Suprapubic skin (tissue), 4 donors: ENCODE measurements at regions not wholly inside any gene's neighbourhood (a gene's known extent, or its start where the extent isn't known, plus 50 kb on each side); places are given as distances from the start of the nearest gene placed in this dataset.
"Not testable (repeated sequence)": the region's sequence is repeated elsewhere in the genome, so short reads cannot be mapped to it uniquely, and the experiment has no call there.

Experiments used
- DNase-seq, 2 donors: peaks; one replicate each; pipeline ENCODE4 v3.0.0-alpha.2; 2019; ENCODE audit warnings: low spot score in 2 of 2
- H3K27ac ChIP-seq: fragments of 200-600 bp; sonication (generic); one replicate; pipeline ENCODE4 v1.5.1; 2019
- H3K27me3 ChIP-seq: fragments of 200-600 bp; sonication (generic); one replicate; pipeline ENCODE4 v1.5.1; 2019
- H3K36me3 ChIP-seq: fragments of 200-600 bp; sonication (generic); one replicate; pipeline ENCODE4 v1.5.1; 2019
- H3K4me1 ChIP-seq: fragments of 200-600 bp; sonication (generic); one replicate; pipeline ENCODE4 v1.5.1; 2019
- H3K4me3 ChIP-seq: fragments of 200-600 bp; sonication (generic); one replicate; pipeline ENCODE4 v1.5.1; 2019; ENCODE audit warnings: mild to moderate bottlenecking
- H3K9me3 ChIP-seq: fragments of 200-600 bp; sonication (generic); one replicate; pipeline ENCODE4 v1.5.1; 2019
- CTCF ChIP-seq, 2 donors: fragments of 200-600 bp in 1 of 2; fragments of 450-650 bp in 1 of 2; sonication (generic) in 1 of 2; IDR thresholded peaks; one replicate each; pipeline ENCODE4 v1.5.1; 2016 to 2019; ENCODE audit warnings: antibody characterized with exemption in 2 of 2, mild to moderate bottlenecking in 1 of 2, moderate library complexity in 1 of 2
- WGBS: methylation state at CpG from one replicate; pipeline ENCODE4 v1.1.5; 2018; 5-methylcytosine and 5-hydroxymethylcytosine counted together

- H3K4me3 ChIP-seq, H3K4me1 ChIP-seq, H3K36me3 ChIP-seq, H3K27me3 ChIP-seq, H3K27ac ChIP-seq, H3K9me3 ChIP-seq, DNase-seq: not testable (repeated sequence)
- 28% methylated on average over 11 of the region's 11 CpGs for WGBS
Measured at GRCh38 chr1:121080197-121080903, 103.8 kb downstream of the FAM72B start.

- not testable (repeated sequence) for H3K4me1 ChIP-seq, H3K4me3 ChIP-seq
- 10% methylated on average over 7 of the region's 8 CpGs for WGBS
Measured at GRCh38 chr1:121080904-121081264, 103.3 kb downstream of the FAM72B start.

GRCh38 chr1:121081625-121082199 lies 102.4 kb downstream of the FAM72B start:
- not testable (repeated sequence) for H3K27ac ChIP-seq, H3K36me3 ChIP-seq, H3K9me3 ChIP-seq, DNase-seq, H3K4me1 ChIP-seq, H3K27me3 ChIP-seq, H3K4me3 ChIP-seq
- WGBS: 25% methylated on average over 2 of the region's 2 CpGs

More at GRCh38 chr1:121080904-121081264, 103.3 kb downstream of the FAM72B start:
- not testable (repeated sequence) for DNase-seq, H3K9me3 ChIP-seq, H3K36me3 ChIP-seq, H3K27me3 ChIP-seq, H3K27ac ChIP-seq

- not testable (repeated sequence) for H3K4me3 ChIP-seq, H3K27me3 ChIP-seq, H3K4me1 ChIP-seq, H3K27ac ChIP-seq, H3K9me3 ChIP-seq, DNase-seq, H3K36me3 ChIP-seq
- 100% methylated on average over 1 of the region's 2 CpGs for WGBS
Measured at GRCh38 chr1:121082995-121083394, 101.1 kb downstream of the FAM72B start.

GRCh38 chr1:121086249-121086648 lies 97.9 kb downstream of the FAM72B start:
- not testable (repeated sequence) for H3K27ac ChIP-seq, DNase-seq, H3K4me3 ChIP-seq, H3K4me1 ChIP-seq, H3K36me3 ChIP-seq, H3K27me3 ChIP-seq, H3K9me3 ChIP-seq
- 50% methylated on average over 1 of the region's 3 CpGs for WGBS

GRCh38 chr1:121087221-121087620 lies 96.9 kb downstream of the FAM72B start:
- not testable (repeated sequence) for H3K4me1 ChIP-seq, DNase-seq, H3K27ac ChIP-seq, H3K4me3 ChIP-seq, H3K27me3 ChIP-seq, H3K9me3 ChIP-seq, H3K36me3 ChIP-seq

- not testable (repeated sequence) for H3K4me1 ChIP-seq, H3K4me3 ChIP-seq, H3K9me3 ChIP-seq, H3K27me3 ChIP-seq, H3K27ac ChIP-seq, H3K36me3 ChIP-seq, DNase-seq
- 83% methylated on average over 2 of the region's 5 CpGs for WGBS
Measured at GRCh38 chr1:121088568-121088967, 95.6 kb downstream of the FAM72B start.

- not testable (repeated sequence) for H3K27ac ChIP-seq, H3K27me3 ChIP-seq, H3K4me1 ChIP-seq, H3K9me3 ChIP-seq, H3K36me3 ChIP-seq, H3K4me3 ChIP-seq
- peak; percentile 59 to 60 for DNase-seq
- 80% methylated on average over 1 of the region's 2 CpGs for WGBS
Measured at GRCh38 chr1:121092329-121092968, 91.7 kb downstream of the FAM72B start.

- WGBS: 90% methylated on average over 2 of the region's 2 CpGs
- not testable (repeated sequence) for H3K27ac ChIP-seq
Measured at GRCh38 chr1:121095014-121095413, 89.1 kb downstream of the FAM72B start.

GRCh38 chr1:121097127-121097866 lies 86.8 kb downstream of the FAM72B start:
- not testable (repeated sequence) for H3K27ac ChIP-seq
- peak; percentile 78 to 80 for DNase-seq
- peak; percentile 54 to 76 for TF ChIP-seq CTCF (IDR thresholded peaks at IDR 0.05)

More at GRCh38 chr1:121095014-121095413, 89.1 kb downstream of the FAM72B start:
- DNase-seq, H3K4me3 ChIP-seq, H3K4me1 ChIP-seq, H3K27me3 ChIP-seq, H3K9me3 ChIP-seq, H3K36me3 ChIP-seq: not testable (repeated sequence)

GRCh38 chr1:121097867-121098215 lies 86.3 kb downstream of the FAM72B start:
- not testable (repeated sequence) for H3K9me3 ChIP-seq, DNase-seq, H3K4me1 ChIP-seq, H3K27ac ChIP-seq, H3K27me3 ChIP-seq, H3K36me3 ChIP-seq
- H3K4me3 ChIP-seq: peak overlapping the region; percentile 50
- no CpG with 5 or more reads among the region's 21 CpGs for whole genome bisulfite sequencing

More at GRCh38 chr1:121097127-121097866, 86.8 kb downstream of the FAM72B start:
- H3K9me3 ChIP-seq, H3K27me3 ChIP-seq, H3K4me1 ChIP-seq, H3K36me3 ChIP-seq: not testable (repeated sequence)
- H3K4me3 ChIP-seq: peak overlapping the region; percentile 50
- WGBS: no CpG with 5 or more reads among the region's 69 CpGs

- 94% methylated on average over 1 of the region's 1 CpG for WGBS
Measured at GRCh38 chr1:121109025-121109424, 75.1 kb downstream of the FAM72B start.

More at GRCh38 chr1:121109025-121109424, 75.1 kb downstream of the FAM72B start:
- H3K4me1 ChIP-seq, H3K4me3 ChIP-seq, H3K36me3 ChIP-seq, H3K9me3 ChIP-seq, H3K27me3 ChIP-seq, H3K27ac ChIP-seq, DNase-seq: not testable (repeated sequence)
